ENCODE measurements at regions not wholly inside any gene's neighbourhood (a gene's known extent, or its start where the extent isn't known, plus 50 kb on each side); places are given as distances from the start of the nearest gene placed in this dataset.

DNA sequence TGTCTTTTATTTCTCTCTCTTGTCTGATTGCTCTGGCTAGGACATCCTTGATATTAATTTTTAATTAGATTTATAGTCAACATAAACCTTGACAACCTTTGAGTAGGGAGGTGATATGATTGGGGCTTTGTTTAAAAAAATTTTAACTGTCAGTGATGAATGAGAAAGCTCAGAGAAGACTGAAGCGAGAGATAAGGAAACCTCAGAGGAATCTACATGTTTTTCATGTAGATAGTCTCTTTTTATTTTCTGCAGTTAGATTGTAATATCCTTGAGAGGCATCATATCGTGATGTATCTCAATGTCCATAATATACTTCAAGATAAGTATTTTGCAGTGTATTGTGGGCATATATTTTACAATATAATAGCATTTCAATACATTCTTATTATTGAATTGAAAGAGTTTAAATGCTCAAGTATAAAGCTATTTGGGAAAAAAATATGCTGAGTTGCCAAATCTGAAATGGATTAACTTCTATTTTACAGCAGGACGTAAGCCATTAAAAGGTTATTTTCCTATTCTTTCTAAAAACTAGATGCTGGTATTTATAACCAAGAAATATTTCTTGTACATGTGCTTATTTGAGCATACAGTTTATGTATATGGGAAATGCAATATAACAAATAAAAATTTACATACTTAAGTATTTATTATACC is 802.4 kb upstream of the ADGRL4 start:
- peaks cover 0 to 4% (median 0%) of the 10 kb centered on the region in 4 donors for H3K9me3 ChIP-seq (ENCODE audit: control insufficient read depth in 4 of 4, low read length in 3 of 4)
- H3K4me1 ChIP-seq (ENCODE audit: control insufficient read depth in 4 of 4, insufficient read depth in 4 of 4, low read length in 3 of 4), result no peaks in the 10 kb centered on the region
- no peak for TF ChIP-seq FOXA1 (IDR thresholded peaks at IDR 0.05)
- TF ChIP-seq, protein P1, sequence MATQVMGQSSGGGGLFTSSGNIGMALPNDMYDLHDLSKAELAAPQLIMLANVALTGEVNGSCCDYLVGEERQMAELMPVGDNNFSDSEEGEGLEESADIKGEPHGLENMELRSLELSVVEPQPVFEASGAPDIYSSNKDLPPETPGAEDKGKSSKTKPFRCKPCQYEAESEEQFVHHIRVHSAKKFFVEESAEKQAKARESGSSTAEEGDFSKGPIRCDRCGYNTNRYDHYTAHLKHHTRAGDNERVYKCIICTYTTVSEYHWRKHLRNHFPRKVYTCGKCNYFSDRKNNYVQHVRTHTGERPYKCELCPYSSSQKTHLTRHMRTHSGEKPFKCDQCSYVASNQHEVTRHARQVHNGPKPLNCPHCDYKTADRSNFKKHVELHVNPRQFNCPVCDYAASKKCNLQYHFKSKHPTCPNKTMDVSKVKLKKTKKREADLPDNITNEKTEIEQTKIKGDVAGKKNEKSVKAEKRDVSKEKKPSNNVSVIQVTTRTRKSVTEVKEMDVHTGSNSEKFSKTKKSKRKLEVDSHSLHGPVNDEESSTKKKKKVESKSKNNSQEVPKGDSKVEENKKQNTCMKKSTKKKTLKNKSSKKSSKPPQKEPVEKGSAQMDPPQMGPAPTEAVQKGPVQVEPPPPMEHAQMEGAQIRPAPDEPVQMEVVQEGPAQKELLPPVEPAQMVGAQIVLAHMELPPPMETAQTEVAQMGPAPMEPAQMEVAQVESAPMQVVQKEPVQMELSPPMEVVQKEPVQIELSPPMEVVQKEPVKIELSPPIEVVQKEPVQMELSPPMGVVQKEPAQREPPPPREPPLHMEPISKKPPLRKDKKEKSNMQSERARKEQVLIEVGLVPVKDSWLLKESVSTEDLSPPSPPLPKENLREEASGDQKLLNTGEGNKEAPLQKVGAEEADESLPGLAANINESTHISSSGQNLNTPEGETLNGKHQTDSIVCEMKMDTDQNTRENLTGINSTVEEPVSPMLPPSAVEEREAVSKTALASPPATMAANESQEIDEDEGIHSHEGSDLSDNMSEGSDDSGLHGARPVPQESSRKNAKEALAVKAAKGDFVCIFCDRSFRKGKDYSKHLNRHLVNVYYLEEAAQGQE (IDR thresholded peaks at IDR 0.05), result no peak
- no peak overlapping the region for H3K9ac ChIP-seq (ENCODE audit: low read depth in 1 of 2, low read length in 2 of 2)
- H3K36me3 ChIP-seq (ENCODE audit: control insufficient read depth in 4 of 4, insufficient read depth in 3 of 4, low read depth in 1 of 4, low read length in 3 of 4), result no peaks in the 10 kb centered on the region
- H3K4me3 ChIP-seq (ENCODE audit: low read depth in 1 of 3, low read length in 3 of 3), result no peak overlapping the region
- no peaks in the 10 kb centered on the region for H3K27me3 ChIP-seq (ENCODE audit: control insufficient read depth in 4 of 4, insufficient read depth in 4 of 4, low read length in 3 of 4)
- DNase-seq (ENCODE audit: low spot score), result no peak
- WGBS, result 73% methylated on average over 3 of the region's 3 CpGs
- no peak overlapping the region for H3K27ac ChIP-seq (ENCODE audit: low read depth in 1 of 2, low read length in 2 of 2)

DNA sequence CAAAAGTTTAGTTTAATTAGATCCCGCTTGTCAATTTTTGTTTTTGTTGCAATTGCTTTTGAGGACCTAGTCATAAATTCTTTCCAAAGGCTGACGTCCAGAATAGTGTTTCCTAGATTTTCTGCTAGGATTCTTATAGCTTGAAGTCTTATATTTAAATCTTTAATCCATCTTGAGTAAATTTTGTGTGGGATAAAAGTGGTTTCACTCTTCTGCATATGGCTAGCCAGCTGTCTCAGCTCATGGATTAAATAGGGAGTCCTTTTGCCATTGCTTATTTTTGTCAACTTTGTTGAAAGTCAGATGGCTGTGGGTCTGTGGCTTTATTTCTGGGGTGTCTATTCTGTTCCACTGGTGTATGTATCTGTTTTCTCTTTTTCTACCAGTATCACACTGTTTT is 801.3 kb upstream of the ADGRL4 start:
- H3K27me3 ChIP-seq (ENCODE audit: control insufficient read depth in 4 of 4, insufficient read depth in 4 of 4, low read length in 3 of 4), result no peaks in the 10 kb centered on the region
- H3K36me3 ChIP-seq (ENCODE audit: control insufficient read depth in 4 of 4, insufficient read depth in 3 of 4, low read depth in 1 of 4, low read length in 3 of 4), result no peaks in the 10 kb centered on the region
- no peak for DNase-seq (ENCODE audit: low spot score)
- H3K9ac ChIP-seq (ENCODE audit: low read depth in 1 of 2, low read length in 2 of 2), result no peak overlapping the region
- H3K9me3 ChIP-seq (ENCODE audit: control insufficient read depth in 4 of 4, low read length in 3 of 4), result peaks cover 0 to 4% (median 0%) of the 10 kb centered on the region in 4 donors
- H3K4me1 ChIP-seq (ENCODE audit: control insufficient read depth in 4 of 4, insufficient read depth in 4 of 4, low read length in 3 of 4), result no peaks in the 10 kb centered on the region
- H3K4me3 ChIP-seq (ENCODE audit: low read depth in 1 of 3, low read length in 3 of 3), result no peak overlapping the region
- 74% methylated on average over 2 of the region's 2 CpGs for WGBS
- TF ChIP-seq HNF4A (conservative IDR thresholded peaks at IDR 0.05) (no peak), RAD21 (IDR thresholded peaks at IDR 0.05) (no peak), SP1 (IDR thresholded peaks at IDR 0.05) (no peak), YY1 (IDR thresholded peaks at IDR 0.05) (no peak), RXRA (IDR thresholded peaks at IDR 0.05) (no peak)
- TF ChIP-seq, protein P1 (IDR thresholded peaks at IDR 0.05), result no peak
- TF ChIP-seq, protein P2, sequence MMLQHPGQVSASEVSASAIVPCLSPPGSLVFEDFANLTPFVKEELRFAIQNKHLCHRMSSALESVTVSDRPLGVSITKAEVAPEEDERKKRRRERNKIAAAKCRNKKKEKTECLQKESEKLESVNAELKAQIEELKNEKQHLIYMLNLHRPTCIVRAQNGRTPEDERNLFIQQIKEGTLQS (IDR thresholded peaks at IDR 0.05), result no peak
- no peak overlapping the region for H3K27ac ChIP-seq (ENCODE audit: low read depth in 1 of 2, low read length in 2 of 2)

DNA sequence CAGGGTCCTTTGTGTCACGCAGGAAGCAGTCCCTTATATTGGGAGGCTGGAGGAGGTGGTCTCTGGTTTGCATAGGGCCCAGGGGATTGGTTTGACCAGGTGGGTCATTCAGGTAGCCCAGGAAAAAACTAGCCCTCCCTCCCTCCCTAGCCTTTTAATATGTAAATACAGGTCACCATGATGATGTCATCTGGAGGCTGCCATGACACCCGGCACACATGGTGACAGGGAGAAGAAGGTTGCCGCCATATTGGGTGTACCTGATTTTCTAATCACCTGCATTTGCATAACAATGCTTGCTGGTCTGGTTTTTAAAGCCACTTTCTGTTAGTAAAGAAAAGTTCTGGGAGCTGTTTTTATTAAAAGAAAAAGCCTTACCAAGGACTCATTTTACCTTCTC is 791.0 kb upstream of the ADGRL4 start:
- DNase-seq (ENCODE audit: low spot score), result no peak
- TF ChIP-seq RAD21 (IDR thresholded peaks at IDR 0.05) (no peak), YY1 (IDR thresholded peaks at IDR 0.05) (no peak), GABPA (IDR thresholded peaks at IDR 0.05 in 1 of 2, conservative IDR thresholded peaks at IDR 0.05 in 1 of 2) (no peak), TAF1 (conservative IDR thresholded peaks at IDR 0.05) (no peak), HNF4A (conservative IDR thresholded peaks at IDR 0.05) (no peak), FOXA2 (IDR thresholded peaks at IDR 0.05) (no peak), EGR1 (IDR thresholded peaks at IDR 0.05; ENCODE audit: low read depth in 2 of 2) (no peak)
- TF ChIP-seq, protein P2 (IDR thresholded peaks at IDR 0.05), result no peak
- TF ChIP-seq, protein P3, sequence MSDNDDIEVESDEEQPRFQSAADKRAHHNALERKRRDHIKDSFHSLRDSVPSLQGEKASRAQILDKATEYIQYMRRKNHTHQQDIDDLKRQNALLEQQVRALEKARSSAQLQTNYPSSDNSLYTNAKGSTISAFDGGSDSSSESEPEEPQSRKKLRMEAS (IDR thresholded peaks at IDR 0.05), result no peak
- TF ChIP-seq, protein P4, sequence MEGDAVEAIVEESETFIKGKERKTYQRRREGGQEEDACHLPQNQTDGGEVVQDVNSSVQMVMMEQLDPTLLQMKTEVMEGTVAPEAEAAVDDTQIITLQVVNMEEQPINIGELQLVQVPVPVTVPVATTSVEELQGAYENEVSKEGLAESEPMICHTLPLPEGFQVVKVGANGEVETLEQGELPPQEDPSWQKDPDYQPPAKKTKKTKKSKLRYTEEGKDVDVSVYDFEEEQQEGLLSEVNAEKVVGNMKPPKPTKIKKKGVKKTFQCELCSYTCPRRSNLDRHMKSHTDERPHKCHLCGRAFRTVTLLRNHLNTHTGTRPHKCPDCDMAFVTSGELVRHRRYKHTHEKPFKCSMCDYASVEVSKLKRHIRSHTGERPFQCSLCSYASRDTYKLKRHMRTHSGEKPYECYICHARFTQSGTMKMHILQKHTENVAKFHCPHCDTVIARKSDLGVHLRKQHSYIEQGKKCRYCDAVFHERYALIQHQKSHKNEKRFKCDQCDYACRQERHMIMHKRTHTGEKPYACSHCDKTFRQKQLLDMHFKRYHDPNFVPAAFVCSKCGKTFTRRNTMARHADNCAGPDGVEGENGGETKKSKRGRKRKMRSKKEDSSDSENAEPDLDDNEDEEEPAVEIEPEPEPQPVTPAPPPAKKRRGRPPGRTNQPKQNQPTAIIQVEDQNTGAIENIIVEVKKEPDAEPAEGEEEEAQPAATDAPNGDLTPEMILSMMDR (IDR thresholded peaks at IDR 0.05; ENCODE audit: low read depth, low read length, missing input control), result no peak
- TF ChIP-seq, protein P5, sequence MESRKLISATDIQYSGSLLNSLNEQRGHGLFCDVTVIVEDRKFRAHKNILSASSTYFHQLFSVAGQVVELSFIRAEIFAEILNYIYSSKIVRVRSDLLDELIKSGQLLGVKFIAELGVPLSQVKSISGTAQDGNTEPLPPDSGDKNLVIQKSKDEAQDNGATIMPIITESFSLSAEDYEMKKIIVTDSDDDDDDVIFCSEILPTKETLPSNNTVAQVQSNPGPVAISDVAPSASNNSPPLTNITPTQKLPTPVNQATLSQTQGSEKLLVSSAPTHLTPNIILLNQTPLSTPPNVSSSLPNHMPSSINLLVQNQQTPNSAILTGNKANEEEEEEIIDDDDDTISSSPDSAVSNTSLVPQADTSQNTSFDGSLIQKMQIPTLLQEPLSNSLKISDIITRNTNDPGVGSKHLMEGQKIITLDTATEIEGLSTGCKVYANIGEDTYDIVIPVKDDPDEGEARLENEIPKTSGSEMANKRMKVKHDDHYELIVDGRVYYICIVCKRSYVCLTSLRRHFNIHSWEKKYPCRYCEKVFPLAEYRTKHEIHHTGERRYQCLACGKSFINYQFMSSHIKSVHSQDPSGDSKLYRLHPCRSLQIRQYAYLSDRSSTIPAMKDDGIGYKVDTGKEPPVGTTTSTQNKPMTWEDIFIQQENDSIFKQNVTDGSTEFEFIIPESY (IDR thresholded peaks at IDR 0.05), result no peak
- Histone ChIP-seq H3K9ac (ENCODE audit: low read depth in 1 of 2, low read length in 2 of 2) (no peak overlapping the region), H3K27ac (ENCODE audit: low read depth in 1 of 2, low read length in 2 of 2) (no peak overlapping the region), H3K4me3 (ENCODE audit: low read depth in 1 of 3, low read length in 3 of 3) (no peak overlapping the region), H3K27me3 (ENCODE audit: control insufficient read depth in 4 of 4, insufficient read depth in 4 of 4, low read length in 3 of 4) (no peaks in the 10 kb centered on the region), H3K36me3 (ENCODE audit: control insufficient read depth in 4 of 4, insufficient read depth in 3 of 4, low read depth in 1 of 4, low read length in 3 of 4) (no peaks in the 10 kb centered on the region), H3K9me3 (ENCODE audit: control insufficient read depth in 4 of 4, low read length in 3 of 4) (peaks cover 0 to 5% (median 1%) of the 10 kb centered on the region in 4 donors), H3K4me1 (ENCODE audit: control insufficient read depth in 4 of 4, insufficient read depth in 4 of 4, low read length in 3 of 4) (no peaks in the 10 kb centered on the region)
- 96% methylated on average over 3 of the region's 3 CpGs for WGBS

Measured in liver (tissue), 8 donors.